ENCODE measurements at regions not wholly inside any gene's neighbourhood (a gene's known extent, or its start where the extent isn't known, plus 50 kb on each side); places are given as distances from the start of the nearest gene placed in this dataset.

- TF ChIP-seq ELK1 (IDR thresholded peaks at IDR 0.05; ENCODE audit: low read depth, low read length) (no peak), SREBF2 (IDR thresholded peaks at IDR 0.05) (no peak)
Measured at GRCh38 chr5:175054243-175054642, 329.9 kb downstream of the MSX2 start (continued).

- TF ChIP-seq ESRRA (IDR thresholded peaks at IDR 0.05; ENCODE audit: borderline replicate concordance, low read length) (no peak), MAX (IDR thresholded peaks at IDR 0.05) (no peak), POLR2AphosphoS2 (conservative IDR thresholded peaks at IDR 0.05; ENCODE audit: low read length) (no peak), TP53 (CRISPR knock-in tag; IDR thresholded peaks at IDR 0.05) (no peak)
- CTCF ChIA-PET, result interaction anchor here (1.1 to 1.8 kb wide), 2 partner anchors 101 to 412 kb away, joined by 3 to 4 read pairs; no protein-coding TSS in a partner anchor
- Histone ChIP-seq H3K4me2 (no peak overlapping the region), H3K4me1 (no peaks in the 10 kb centered on the region), H3K9me3 (0 out of 3 replicates have a peak, but pooled peaks cover 2% of the 10 kb centered on the region), H3K27ac (no peak overlapping the region), H3K4me3 (no peak overlapping the region)
- whole genome bisulfite sequencing (ENCODE audit: missing lambda C conversion rate), result 9% methylated on average over 2 of the region's 2 CpGs
- DNase-seq (ENCODE audit: low read depth in 1 of 2, low spot score in 1 of 2) (no peak), ATAC-seq (no peak), FAIRE-seq (no peak)
- POLR2A ChIA-PET, result no interaction called here
Measured at GRCh38 chr5:175052351-175052750, 328.0 kb downstream of the MSX2 start.

GRCh38 chr5:175047048-175047447 lies 322.7 kb downstream of the MSX2 start:
- CTCF ChIA-PET, result interaction anchor here (1.1 kb wide), 1 partner anchor 11 kb away, joined by 3 read pairs; no protein-coding TSS in a partner anchor
- POLR2A ChIA-PET, result no interaction called here
- no peak for TF ChIP-seq POLR2AphosphoS2 (conservative IDR thresholded peaks at IDR 0.05; ENCODE audit: low read length)
- DNase-seq (ENCODE audit: low read depth in 1 of 2, low spot score in 1 of 2) (no peak), FAIRE-seq (no peak), ATAC-seq (no peak)
- no peak overlapping the region for H3K27ac ChIP-seq
- WGBS (ENCODE audit: missing lambda C conversion rate), result 0% methylated on average over 1 of the region's 1 CpG
- no peak overlapping the region for H3K4me2 ChIP-seq
- H3K4me1 ChIP-seq, result no peaks in the 10 kb centered on the region
- H3K4me3 ChIP-seq, result no peak overlapping the region
- 0 out of 3 replicates have a peak, but pooled peaks cover 2% of the 10 kb centered on the region for H3K9me3 ChIP-seq

- 40% methylated on average over 5 of the region's 5 CpGs for WGBS (ENCODE audit: missing lambda C conversion rate)
- no peak overlapping the region for H3K4me3 ChIP-seq
- peaks cover 6% of the 10 kb centered on the region; the same call in 1 of the 3 replicates for H3K9me3 ChIP-seq
- H3K4me1 ChIP-seq, result no peaks in the 10 kb centered on the region
- CTCF ChIA-PET, result interaction anchor here (0.5 to 0.7 kb wide), 2 partner anchors 14 to 62 kb away, joined by 3 to 5 read pairs; no protein-coding TSS in a partner anchor
- FAIRE-seq, result no peak
- H3K4me2 ChIP-seq, result no peak overlapping the region
- ATAC-seq, result no peak
- DNase-seq (ENCODE audit: low read depth in 1 of 2, low spot score in 1 of 2), result no peak
- POLR2A ChIA-PET, result no interaction called here
- no peak overlapping the region for H3K27ac ChIP-seq
- no peak for TF ChIP-seq BHLHE40 (IDR thresholded peaks at IDR 0.05; ENCODE audit: low read depth, low read length)
- TF ChIP-seq JUNB (IDR thresholded peaks at IDR 0.05), result no peak
- no peak for TF ChIP-seq JUN (IDR thresholded peaks at IDR 0.05)
- no peak for TF ChIP-seq CTCF (IDR thresholded peaks at IDR 0.05)
- TF ChIP-seq MAFK (IDR thresholded peaks at IDR 0.05; ENCODE audit: partially characterized antibody), result no peak
- TF ChIP-seq HOXA7 (CRISPR knock-in tag; IDR thresholded peaks at IDR 0.05), result no peak
- no peak for TF ChIP-seq EP300 (IDR thresholded peaks at IDR 0.05)
- TF ChIP-seq GATA3 (IDR thresholded peaks at IDR 0.05; ENCODE audit: borderline replicate concordance), result no peak
- TF ChIP-seq EHF (CRISPR knock-in tag; IDR thresholded peaks at IDR 0.05), result no peak
- TF ChIP-seq FOSB (CRISPR knock-in tag; IDR thresholded peaks at IDR 0.05), result no peak
- no peak for TF ChIP-seq RCOR1 (IDR thresholded peaks at IDR 0.05; ENCODE audit: low read depth, low read length)
- no peak for TF ChIP-seq BCL3 (IDR thresholded peaks at IDR 0.05)
- no peak for TF ChIP-seq SMC3 (IDR thresholded peaks at IDR 0.05)
Measured at GRCh38 chr5:175045820-175046219, 321.4 kb downstream of the MSX2 start.

Measured in A549 (cell line).